CD4-positive, alpha-beta T cell treated with Interleukin-4 for 4 hours (primary cell): ENCODE measurements at regions not wholly inside any gene's neighbourhood (a gene's known extent, or its start where the extent isn't known, plus 50 kb on each side); places are given as distances from the start of the nearest gene placed in this dataset.
"Not testable (repeated sequence)": the region's sequence is repeated elsewhere in the genome, so short reads cannot be mapped to it uniquely, and the experiment has no call there.

ENCODE experiments used
- DNase-seq: peaks from one replicate; pipeline ENCODE4 v3.0.0-alpha.2; 2020

DNA sequence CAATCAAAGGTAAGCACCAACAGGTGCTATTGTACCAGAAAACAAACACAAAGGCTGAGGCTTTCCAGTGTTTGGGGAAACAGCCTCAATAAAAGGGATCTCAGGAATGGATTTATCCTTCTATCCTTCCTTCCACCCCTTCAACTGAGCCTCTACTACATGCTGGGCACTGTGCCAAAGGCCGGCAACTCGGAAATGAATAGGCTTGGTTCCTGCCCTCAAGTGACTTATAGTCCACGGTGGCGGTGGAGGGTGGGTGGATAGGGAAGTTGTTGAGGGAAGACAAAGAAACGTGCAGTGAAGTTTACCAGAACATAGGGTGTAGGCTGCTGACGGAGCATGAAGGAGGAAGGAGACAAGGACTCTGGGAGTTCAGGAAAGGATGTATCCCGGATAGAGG is 73.4 kb upstream of the TAB2 start:
- no peak for DNase-seq

- no peak for DNase-seq
These were observed 70.7 kb upstream of the TAB2 start for GRCh38 chr6:149246691-149247384.

DNA sequence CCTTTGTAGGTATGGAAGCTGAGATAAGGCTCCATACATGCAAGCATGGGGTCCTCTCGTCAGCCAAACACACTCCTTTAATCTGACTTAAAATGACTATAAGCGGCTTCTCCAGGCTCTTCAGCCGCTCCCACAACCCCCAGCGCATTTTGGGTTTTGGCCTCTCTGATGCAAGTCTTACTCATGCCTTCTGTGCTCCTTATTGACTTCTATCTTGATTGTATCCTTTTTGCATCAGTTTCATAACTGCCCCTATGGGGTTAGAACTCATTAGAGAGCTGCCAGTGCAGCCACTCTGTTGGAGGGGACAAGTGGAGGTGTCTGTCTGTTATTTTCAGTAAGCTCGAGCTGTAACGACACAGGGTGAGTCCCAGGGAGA is 70.1 kb upstream of the TAB2 start:
- DNase-seq, result no peak

- not testable (repeated sequence) for DNase-seq
These were observed 69.2 kb upstream of the TAB2 start for GRCh38 chr6:149248263-149248662.

DNA sequence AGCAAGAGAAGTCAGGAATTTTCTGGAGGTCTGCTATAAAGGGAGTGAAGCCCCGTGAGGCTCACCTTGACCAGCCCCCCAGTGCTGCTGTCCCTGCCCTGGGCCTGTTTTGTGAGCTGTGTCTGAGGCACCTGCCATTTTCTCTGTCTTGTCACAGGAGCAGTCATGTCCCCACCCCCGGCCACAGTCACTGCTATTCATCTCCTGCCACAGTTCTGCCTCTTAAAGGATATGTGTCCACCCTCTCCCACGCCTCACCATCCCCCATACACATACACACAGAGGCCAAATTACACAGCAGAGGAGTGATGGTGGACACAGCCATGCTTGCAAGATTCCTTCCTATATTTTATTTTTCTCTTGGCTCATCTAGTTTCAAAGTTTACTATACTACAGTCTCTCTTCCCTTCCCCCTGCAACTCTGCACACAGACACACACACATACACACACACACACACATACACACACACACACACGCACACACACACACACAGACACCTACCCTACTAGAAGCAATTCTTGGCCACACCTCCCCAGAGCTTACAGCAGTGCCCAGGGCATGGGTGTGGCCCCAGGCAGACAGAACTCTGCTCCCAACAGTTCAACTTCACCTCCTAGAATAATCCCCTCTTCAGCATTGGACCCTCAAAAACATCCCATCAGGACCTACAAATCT is 68.7 kb upstream of the TAB2 start:
- peak; percentile 68 for DNase-seq

DNA sequence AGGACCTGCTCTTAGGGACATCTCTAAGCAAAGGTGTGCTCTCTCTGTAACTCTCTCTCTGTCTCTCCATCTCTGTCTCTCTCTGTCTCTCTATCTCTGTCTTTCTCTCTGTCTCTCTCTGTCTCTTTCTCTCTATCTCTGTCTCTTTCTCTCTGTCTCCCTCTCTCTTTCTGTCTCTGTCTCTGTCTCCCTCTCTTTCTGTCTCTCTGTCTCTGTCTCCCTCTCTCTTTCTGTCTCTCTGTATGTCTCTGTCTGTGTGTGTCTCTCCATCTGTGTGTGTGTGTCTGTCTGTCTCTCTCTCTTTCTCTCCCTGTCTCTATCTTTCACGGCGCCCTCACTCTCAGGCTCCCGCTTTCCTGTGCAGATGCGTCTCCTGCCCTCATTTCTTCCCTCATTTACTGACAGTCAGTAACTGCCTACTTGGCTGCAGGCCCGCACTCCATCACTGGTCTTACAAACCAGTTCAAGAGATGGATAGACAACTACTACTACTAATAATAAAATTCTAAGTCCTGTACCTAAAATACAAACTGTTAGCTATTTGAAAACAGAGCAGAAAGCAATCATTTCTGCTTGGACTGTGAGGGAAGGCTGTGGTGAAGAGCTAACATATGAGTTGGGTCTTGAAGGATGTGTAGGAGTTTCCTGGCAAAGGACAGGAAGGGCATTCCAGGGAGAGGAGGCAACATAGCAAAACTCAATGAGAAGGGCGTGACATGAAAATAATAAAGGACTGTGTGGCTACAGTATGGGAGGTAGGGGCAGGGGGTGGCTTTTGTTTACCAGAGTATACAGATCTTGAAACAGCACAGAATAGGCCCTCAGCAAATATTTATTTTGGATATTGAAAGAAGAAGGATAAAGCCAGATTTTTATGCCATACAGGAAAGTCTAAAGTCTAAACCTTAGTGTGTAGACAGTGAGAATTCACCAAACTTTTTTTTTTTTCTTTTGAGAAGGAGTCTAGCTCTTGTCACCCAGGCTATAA is 67.8 kb upstream of the TAB2 start:
- DNase-seq, result no peak

DNA sequence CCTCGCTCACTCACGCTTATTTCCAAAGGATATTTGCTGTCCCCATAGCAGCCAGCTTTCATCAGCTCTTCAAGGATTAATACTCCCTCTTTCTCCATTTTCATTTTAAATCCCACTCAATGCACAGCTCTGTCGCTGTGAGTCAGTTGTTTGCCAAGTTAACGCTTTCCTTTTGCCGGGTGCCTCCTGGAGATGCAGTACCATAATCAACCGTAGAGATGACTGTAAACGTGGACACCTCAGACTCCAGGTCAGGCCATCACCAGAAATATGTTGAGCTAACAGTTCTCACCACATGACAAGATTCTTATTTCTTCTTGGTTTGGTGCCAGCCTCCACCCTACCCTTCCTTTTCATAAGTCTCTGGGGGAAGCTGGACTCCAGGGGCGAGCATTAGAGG is 66.6 kb upstream of the TAB2 start:
- DNase-seq, result no peak

- DNase-seq, result no peak
These were observed 64.9 kb upstream of the TAB2 start for GRCh38 chr6:149252622-149253021.

- DNase-seq, result no peak
These were observed 63.3 kb upstream of the TAB2 start for GRCh38 chr6:149254253-149254652.

- no peak for DNase-seq
These were observed 57.8 kb upstream of the TAB2 start for GRCh38 chr6:149259753-149260152.

GRCh38 chr6:149260214-149260874 is 57.2 kb upstream of the TAB2 start:
- no peak for DNase-seq

GRCh38 chr6:149261364-149262040 is 56.0 kb upstream of the TAB2 start:
- DNase-seq, result peak; percentile 52

- no peak for DNase-seq
These were observed 54.2 kb upstream of the TAB2 start for GRCh38 chr6:149263321-149263720.

DNA sequence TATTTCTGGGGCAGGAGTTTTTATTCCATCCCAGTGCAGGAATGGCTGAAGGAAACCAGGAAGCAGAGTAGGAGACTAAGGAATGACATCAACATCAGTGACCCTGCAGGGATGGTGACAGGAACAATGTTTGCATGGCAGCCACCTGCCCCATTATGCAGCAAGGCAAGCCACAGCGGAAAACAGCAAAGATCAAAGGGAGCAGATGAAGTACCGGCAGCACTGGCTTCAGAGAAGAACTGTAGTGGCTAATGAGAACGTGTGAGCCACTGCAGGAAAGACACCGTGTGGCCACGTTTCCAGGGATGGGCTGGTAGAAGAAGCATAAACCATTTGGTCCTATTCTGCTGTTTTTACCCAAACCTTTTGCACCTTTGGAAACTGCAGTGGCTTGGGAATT is 52.9 kb upstream of the TAB2 start:
- DNase-seq, result peak; percentile 59

DNA sequence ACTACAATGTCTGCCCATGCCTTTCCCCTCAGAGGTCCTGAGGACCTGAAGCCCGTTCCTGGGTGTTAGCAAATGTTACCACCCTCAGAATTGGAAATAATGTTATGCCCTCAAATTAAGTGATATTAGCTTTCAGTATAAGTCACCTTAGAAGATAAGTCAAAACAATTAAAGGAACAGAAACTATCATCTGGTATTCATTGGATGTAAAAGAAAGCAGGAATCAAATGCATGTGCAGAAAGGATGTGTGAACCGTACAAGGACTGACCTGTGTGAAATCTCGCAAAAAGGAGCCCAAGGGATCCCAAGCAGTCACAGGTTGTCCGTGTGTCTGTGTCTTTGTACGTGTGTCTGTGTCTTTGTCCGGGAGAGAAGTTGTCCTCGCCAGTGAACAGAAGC is 51.6 kb upstream of the TAB2 start:
- no peak for DNase-seq

DNA sequence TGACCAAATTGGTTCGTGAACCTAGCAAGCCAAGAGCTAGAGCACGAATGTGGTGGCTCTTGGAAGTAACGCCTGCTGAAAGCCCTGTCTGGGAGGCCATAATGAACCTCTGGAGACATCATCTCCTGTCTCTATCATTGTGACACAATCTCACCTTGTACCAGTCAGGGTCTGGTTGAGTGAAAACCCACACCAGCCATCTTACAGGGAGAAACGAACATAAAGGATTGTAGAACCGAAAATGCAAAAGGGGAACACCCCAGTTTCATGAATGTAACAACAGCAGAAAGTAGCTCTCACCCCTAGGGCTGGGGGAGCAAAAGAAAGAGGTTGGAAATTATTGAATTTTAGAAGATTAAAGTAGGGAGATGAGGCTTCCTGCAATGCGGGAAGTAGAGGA is 50.9 kb upstream of the TAB2 start:
- DNase-seq, result no peak

DNA sequence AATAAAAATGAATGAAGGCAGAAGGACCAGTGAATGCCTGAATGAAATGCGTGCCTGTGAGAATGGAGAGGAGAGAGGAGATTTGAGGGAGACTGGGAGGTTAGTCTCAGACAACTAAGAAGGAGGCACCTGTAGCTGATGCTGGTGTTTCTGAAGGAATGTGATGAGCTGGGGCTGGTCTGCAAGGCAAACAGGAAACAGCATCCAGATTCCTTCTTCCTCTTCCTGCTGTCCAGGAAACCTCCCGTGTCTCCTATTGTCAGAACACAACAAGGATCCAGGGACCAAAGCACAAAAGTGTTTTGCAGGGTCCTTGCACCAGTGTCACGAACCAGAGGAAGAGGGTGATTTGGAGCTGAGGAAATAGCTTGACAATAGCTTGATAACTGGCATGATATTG is 50.4 kb upstream of the TAB2 start:
- DNase-seq, result no peak

GRCh38 chr6:149267513-149268043 is 49.9 kb upstream of the TAB2 start:
- DNase-seq, result no peak
